ENCODE measurements at regions not wholly inside any gene's neighbourhood (a gene's known extent, or its start where the extent isn't known, plus 50 kb on each side); places are given as distances from the start of the nearest gene placed in this dataset.

DNA sequence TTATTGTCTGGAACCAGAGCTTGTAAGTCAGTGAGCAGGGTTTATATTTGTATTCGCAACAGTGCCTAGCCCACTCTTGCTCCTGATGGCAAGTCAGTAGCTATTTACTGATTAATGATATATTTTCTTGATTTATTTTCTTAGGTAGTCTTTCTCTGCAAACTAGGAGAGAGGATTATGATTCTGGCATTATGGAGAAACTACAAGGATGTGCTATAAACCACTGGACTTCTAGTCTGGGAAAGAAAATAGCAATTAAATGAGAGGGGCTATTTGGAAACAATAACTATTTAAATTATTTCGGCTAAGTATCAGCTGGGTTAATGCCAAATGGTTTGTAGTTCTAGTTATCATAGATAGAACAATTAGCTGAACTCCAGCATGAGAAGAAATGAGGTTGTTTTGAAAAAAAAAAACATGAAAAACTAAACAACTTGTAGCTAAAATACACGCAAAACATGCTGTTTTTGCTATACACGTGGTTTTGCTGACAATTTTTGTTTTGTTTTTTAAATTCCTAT, 304.9 kb upstream of the TCF21 start:
- no peaks in the 10 kb centered on the region for H3K36me3 ChIP-seq (ENCODE audit: insufficient read depth, low read length)
- no peaks in the 10 kb centered on the region for H3K9me2 ChIP-seq (ENCODE audit: insufficient read depth, low read length)
- H3K4me2 ChIP-seq (ENCODE audit: low read length) = no peak overlapping the region
- TF ChIP-seq EP300 (conservative IDR thresholded peaks at IDR 0.05; ENCODE audit: poor library complexity, severe bottlenecking) (no peak), POLR2AphosphoS5 (IDR thresholded peaks at IDR 0.05) (no peak), MXI1 (conservative IDR thresholded peaks at IDR 0.05; ENCODE audit: poor library complexity, severe bottlenecking) (no peak), EZH2 (IDR thresholded peaks at IDR 0.05; ENCODE audit: borderline replicate concordance, insufficient read depth, low read length, poor library complexity, severe bottlenecking) (no peak), RAD21 (conservative IDR thresholded peaks at IDR 0.05) (no peak), SMC3 (conservative IDR thresholded peaks at IDR 0.05; ENCODE audit: poor library complexity) (no peak), TAF1 (IDR thresholded peaks at IDR 0.05; ENCODE audit: low read depth) (no peak)
- TF ChIP-seq, protein P1, sequence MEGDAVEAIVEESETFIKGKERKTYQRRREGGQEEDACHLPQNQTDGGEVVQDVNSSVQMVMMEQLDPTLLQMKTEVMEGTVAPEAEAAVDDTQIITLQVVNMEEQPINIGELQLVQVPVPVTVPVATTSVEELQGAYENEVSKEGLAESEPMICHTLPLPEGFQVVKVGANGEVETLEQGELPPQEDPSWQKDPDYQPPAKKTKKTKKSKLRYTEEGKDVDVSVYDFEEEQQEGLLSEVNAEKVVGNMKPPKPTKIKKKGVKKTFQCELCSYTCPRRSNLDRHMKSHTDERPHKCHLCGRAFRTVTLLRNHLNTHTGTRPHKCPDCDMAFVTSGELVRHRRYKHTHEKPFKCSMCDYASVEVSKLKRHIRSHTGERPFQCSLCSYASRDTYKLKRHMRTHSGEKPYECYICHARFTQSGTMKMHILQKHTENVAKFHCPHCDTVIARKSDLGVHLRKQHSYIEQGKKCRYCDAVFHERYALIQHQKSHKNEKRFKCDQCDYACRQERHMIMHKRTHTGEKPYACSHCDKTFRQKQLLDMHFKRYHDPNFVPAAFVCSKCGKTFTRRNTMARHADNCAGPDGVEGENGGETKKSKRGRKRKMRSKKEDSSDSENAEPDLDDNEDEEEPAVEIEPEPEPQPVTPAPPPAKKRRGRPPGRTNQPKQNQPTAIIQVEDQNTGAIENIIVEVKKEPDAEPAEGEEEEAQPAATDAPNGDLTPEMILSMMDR (IDR thresholded peaks at IDR 0.05; ENCODE audit: poor library complexity, severe bottlenecking) = no peak
- TF ChIP-seq, protein P2, sequence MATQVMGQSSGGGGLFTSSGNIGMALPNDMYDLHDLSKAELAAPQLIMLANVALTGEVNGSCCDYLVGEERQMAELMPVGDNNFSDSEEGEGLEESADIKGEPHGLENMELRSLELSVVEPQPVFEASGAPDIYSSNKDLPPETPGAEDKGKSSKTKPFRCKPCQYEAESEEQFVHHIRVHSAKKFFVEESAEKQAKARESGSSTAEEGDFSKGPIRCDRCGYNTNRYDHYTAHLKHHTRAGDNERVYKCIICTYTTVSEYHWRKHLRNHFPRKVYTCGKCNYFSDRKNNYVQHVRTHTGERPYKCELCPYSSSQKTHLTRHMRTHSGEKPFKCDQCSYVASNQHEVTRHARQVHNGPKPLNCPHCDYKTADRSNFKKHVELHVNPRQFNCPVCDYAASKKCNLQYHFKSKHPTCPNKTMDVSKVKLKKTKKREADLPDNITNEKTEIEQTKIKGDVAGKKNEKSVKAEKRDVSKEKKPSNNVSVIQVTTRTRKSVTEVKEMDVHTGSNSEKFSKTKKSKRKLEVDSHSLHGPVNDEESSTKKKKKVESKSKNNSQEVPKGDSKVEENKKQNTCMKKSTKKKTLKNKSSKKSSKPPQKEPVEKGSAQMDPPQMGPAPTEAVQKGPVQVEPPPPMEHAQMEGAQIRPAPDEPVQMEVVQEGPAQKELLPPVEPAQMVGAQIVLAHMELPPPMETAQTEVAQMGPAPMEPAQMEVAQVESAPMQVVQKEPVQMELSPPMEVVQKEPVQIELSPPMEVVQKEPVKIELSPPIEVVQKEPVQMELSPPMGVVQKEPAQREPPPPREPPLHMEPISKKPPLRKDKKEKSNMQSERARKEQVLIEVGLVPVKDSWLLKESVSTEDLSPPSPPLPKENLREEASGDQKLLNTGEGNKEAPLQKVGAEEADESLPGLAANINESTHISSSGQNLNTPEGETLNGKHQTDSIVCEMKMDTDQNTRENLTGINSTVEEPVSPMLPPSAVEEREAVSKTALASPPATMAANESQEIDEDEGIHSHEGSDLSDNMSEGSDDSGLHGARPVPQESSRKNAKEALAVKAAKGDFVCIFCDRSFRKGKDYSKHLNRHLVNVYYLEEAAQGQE (IDR thresholded peaks at IDR 0.05; ENCODE audit: borderline replicate concordance) = no peak
- no peaks in the 10 kb centered on the region for H3F3A ChIP-seq (ENCODE audit: insufficient read depth, low read length, poor library complexity, severe bottlenecking)
- H2AFZ ChIP-seq (ENCODE audit: low read depth, low read length) = no peak overlapping the region
- H3K9ac ChIP-seq (ENCODE audit: low read length) = no peak overlapping the region
- H3K27ac ChIP-seq (ENCODE audit: low read length) = no peak overlapping the region
- no peaks in the 10 kb centered on the region for H4K20me1 ChIP-seq (ENCODE audit: insufficient read depth)
- no peaks in the 10 kb centered on the region for H3K9me3 ChIP-seq (ENCODE audit: low read length)
- H3K27me3 ChIP-seq (ENCODE audit: insufficient read depth, low read depth, low read length) = no peaks in the 10 kb centered on the region
- H3K4me3 ChIP-seq (ENCODE audit: low read length) = no peak overlapping the region
- no peaks in the 10 kb centered on the region for H3K79me2 ChIP-seq (replicated peaks; ENCODE audit: insufficient read depth, low read length)

DNA sequence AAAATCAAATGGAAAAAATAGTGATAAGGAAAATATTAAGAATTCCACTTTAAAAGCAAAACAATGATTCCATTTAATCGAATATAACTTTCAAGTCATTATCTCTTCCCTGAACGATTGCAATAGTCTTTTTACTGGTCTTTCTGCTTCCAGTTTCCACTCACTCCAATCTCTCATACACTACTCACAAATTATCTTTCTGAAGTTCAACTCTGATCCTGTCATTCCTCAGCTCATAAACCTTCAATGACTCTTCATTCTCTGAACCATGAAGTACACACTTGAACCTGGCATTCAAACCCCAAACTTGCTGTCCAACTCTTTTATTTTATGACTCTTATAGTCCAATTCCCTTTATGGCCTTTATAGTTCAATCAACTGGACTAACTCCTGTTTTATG, 304.1 kb upstream of the TCF21 start:
- Histone ChIP-seq H3K27ac (ENCODE audit: low read length) (no peak overlapping the region), H2AFZ (ENCODE audit: low read depth, low read length) (no peak overlapping the region), H3F3A (ENCODE audit: insufficient read depth, low read length, poor library complexity, severe bottlenecking) (no peaks in the 10 kb centered on the region), H4K20me1 (ENCODE audit: insufficient read depth) (no peaks in the 10 kb centered on the region), H3K4me3 (ENCODE audit: low read length) (no peak overlapping the region), H3K9me3 (ENCODE audit: low read length) (no peaks in the 10 kb centered on the region), H3K4me2 (ENCODE audit: low read length) (no peak overlapping the region), H3K36me3 (ENCODE audit: insufficient read depth, low read length) (no peaks in the 10 kb centered on the region), H3K9me2 (ENCODE audit: insufficient read depth, low read length) (no peaks in the 10 kb centered on the region), H3K79me2 (replicated peaks; ENCODE audit: insufficient read depth, low read length) (no peaks in the 10 kb centered on the region), H3K9ac (ENCODE audit: low read length) (no peak overlapping the region), H3K27me3 (ENCODE audit: insufficient read depth, low read depth, low read length) (no peaks in the 10 kb centered on the region)
- TF ChIP-seq EP300 (conservative IDR thresholded peaks at IDR 0.05; ENCODE audit: poor library complexity, severe bottlenecking) (no peak), POLR2AphosphoS5 (IDR thresholded peaks at IDR 0.05) (no peak), RAD21 (conservative IDR thresholded peaks at IDR 0.05) (no peak), SMC3 (conservative IDR thresholded peaks at IDR 0.05; ENCODE audit: poor library complexity) (no peak), MXI1 (conservative IDR thresholded peaks at IDR 0.05; ENCODE audit: poor library complexity, severe bottlenecking) (no peak), TAF1 (IDR thresholded peaks at IDR 0.05; ENCODE audit: low read depth) (no peak), EZH2 (IDR thresholded peaks at IDR 0.05; ENCODE audit: borderline replicate concordance, insufficient read depth, low read length, poor library complexity, severe bottlenecking) (no peak)
- TF ChIP-seq, protein P2 (IDR thresholded peaks at IDR 0.05; ENCODE audit: borderline replicate concordance) = no peak
- TF ChIP-seq, protein P1 (IDR thresholded peaks at IDR 0.05; ENCODE audit: poor library complexity, severe bottlenecking) = no peak

All from neural cell (in vitro differentiated cells).